GM12874 (cell line): ENCODE measurements at regions not wholly inside any gene's neighbourhood (a gene's known extent, or its start where the extent isn't known, plus 50 kb on each side); places are given as distances from the start of the nearest gene placed in this dataset.

Experiments used
- CTCF ChIP-seq: IDR thresholded peaks from 2 replicates; pipeline ENCODE4 v1.5.1; 2011; ENCODE audit warnings: low read depth, mild to moderate bottlenecking, control low read depth, low read length, moderate library complexity; ENCODE audit not compliant: insufficient read depth

- no peak for TF ChIP-seq CTCF
Measured at GRCh38 chr3:110323349-110323748, 748.3 kb upstream of the NECTIN3 start.

GRCh38 chr3:110324171-110324705, 747.4 kb upstream of the NECTIN3 start:
- no peak for TF ChIP-seq CTCF

GRCh38 chr3:110327870-110328269, 743.7 kb upstream of the NECTIN3 start:
- no peak for TF ChIP-seq CTCF

- TF ChIP-seq CTCF = no peak
Measured at GRCh38 chr3:110332629-110333028, 739.0 kb upstream of the NECTIN3 start.

DNA sequence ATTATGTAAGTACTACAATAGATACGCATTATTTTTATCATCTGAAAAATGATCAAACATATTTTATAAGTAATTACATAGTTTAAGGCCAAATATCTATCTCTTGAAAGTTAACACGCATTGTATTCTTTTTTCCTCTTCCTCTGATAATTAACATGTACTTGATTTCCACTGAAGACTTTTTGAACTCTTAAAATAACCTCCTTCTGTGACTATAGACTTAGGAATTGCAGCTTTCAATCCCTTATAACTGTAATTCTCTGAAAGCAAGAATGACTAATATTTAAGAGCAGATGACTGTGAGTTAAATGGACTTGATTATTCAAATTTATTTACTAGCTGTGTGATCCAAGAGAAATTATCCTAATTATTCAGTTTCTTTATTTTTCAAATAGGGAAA, 730.6 kb upstream of the NECTIN3 start:
- TF ChIP-seq CTCF = no peak

DNA sequence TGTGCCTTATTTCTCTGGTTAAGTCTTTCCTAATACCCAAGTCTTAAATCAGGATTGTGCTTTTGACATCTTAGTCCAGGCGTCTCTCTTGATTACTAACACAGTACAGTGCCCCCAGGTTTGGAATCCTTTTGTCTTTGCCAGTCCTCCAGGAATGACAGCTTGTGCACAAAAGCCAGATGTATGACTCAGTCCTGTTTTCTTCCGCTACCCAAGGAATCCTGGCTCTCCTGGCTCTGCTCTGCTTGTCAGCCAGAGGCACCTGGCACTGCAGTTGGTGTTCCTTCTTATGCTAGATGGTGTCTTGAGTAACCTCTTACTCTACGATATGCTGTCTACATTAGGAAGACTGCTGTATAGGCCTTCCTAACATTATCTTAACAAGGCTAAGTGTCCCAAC, 728.2 kb upstream of the NECTIN3 start:
- TF ChIP-seq CTCF = no peak

GRCh38 chr3:110343945-110344344, 727.7 kb upstream of the NECTIN3 start:
- TF ChIP-seq CTCF = no peak
